ENCODE measurements at regions not wholly inside any gene's neighbourhood (a gene's known extent, or its start where the extent isn't known, plus 50 kb on each side); places are given as distances from the start of the nearest gene placed in this dataset.

- no peak for DNase-seq (ENCODE audit: low read depth in 2 of 2)
Observed at GRCh38 chr14:84128050-84128449, 1401.9 kb upstream of the FLRT2 start.

DNA sequence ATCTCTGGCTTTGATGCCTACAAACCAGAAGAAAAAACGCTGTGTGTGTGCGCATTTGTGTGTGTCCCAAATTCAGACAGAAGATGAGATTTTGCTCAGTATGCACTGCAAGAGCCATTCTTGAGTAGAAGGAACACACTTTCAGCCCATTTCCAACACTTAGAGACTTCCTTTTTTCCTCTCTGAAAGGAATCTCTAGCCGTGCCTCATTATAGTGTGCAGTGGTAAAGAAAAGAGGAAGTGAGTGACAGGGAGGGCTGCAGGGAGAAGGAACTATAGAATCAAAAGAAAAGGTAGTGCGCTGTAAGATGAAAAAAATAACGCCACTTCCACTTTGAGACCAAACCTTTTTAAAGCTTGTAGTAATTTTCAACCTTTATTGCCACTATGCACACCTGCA is 1400.9 kb upstream of the FLRT2 start:
- no peak for DNase-seq (ENCODE audit: low read depth in 2 of 2)

- DNase-seq (ENCODE audit: low read depth in 2 of 2) = no peak
Observed at GRCh38 chr14:84129941-84130340, 1400.0 kb upstream of the FLRT2 start.

DNA sequence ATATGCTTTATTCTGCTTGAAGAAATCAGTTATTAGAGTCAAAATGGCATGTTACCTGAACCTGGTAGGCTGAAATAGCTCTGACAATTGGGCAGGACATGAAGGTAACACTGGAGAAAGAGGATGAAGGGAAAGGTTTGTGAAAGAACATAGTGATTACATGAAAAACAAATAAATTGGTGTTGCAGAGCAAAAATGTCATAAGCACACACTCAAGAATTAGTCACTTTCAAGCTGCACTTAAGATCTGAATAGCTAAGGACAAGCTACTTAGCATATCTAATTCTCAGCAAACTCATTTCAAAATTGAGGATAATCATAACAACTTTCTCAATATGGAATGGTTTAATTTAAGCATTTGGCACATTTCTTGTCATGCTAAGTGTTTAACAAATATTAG is 1398.0 kb upstream of the FLRT2 start:
- DNase-seq (ENCODE audit: low read depth in 2 of 2) = no peak

- DNase-seq (ENCODE audit: low read depth in 2 of 2) = peak; percentile 23 to 29
Observed at GRCh38 chr14:84144166-84144565, 1385.8 kb upstream of the FLRT2 start.

- no peak for DNase-seq (ENCODE audit: low read depth in 2 of 2)
Observed at GRCh38 chr14:84152452-84152851, 1377.5 kb upstream of the FLRT2 start.

- DNase-seq (ENCODE audit: low read depth in 2 of 2) = no peak
Observed at GRCh38 chr14:84162633-84163032, 1367.3 kb upstream of the FLRT2 start.

GRCh38 chr14:84167026-84167425 is 1362.9 kb upstream of the FLRT2 start:
- DNase-seq (ENCODE audit: low read depth in 2 of 2) = no peak

GRCh38 chr14:84180336-84180735 is 1349.6 kb upstream of the FLRT2 start:
- DNase-seq (ENCODE audit: low read depth in 2 of 2) = no peak

- no peak for DNase-seq (ENCODE audit: low read depth in 2 of 2)
Observed at GRCh38 chr14:84181072-84181471, 1348.9 kb upstream of the FLRT2 start.

GRCh38 chr14:84195514-84195913 is 1334.4 kb upstream of the FLRT2 start:
- no peak for DNase-seq (ENCODE audit: low read depth in 2 of 2)

GRCh38 chr14:84197704-84198103 is 1332.2 kb upstream of the FLRT2 start:
- DNase-seq (ENCODE audit: low read depth in 2 of 2) = no peak

GRCh38 chr14:84202486-84202885 is 1327.5 kb upstream of the FLRT2 start:
- DNase-seq (ENCODE audit: low read depth in 2 of 2) = no peak

DNA sequence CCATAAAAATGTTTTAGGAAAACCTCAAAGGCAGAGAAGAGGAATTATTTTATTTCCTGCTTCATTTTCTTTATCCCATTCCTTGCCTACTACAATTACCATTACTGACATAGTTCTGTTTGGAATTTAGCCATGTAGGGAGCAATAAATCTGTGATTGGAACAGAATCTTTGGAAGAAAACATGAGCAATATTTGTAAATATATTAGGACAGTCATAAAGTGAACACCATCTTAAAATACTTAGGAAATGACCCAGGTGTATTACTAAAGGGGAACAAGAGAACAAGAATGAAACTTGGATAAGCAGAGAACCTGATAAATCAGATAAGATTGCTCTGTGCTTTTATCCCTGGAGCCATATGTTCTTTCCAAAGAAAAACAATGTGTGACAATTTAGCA is 1326.0 kb upstream of the FLRT2 start:
- no peak for DNase-seq (ENCODE audit: low read depth in 2 of 2)

DNA sequence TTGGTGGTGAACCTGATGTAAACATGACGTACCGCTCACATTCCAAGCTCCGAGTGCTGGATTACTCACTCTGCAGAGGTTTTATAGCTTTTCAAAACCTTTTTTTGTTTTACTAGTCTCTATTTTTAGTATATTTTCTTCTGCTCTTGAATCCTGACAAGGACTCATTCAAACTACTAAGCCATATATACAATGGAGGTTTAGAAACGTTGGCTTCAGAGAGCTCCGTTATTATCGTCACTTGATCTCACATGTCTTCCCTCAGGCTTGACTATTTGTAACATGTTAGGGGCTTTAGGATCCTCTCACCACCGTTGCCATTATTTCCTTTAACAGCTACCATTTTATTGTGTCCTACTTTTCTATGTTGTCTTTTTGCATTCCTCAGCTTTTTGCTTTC is 1321.5 kb upstream of the FLRT2 start:
- DNase-seq (ENCODE audit: low read depth in 2 of 2) = no peak

GRCh38 chr14:84209031-84209430 is 1320.9 kb upstream of the FLRT2 start:
- no peak for DNase-seq (ENCODE audit: low read depth in 2 of 2)

GRCh38 chr14:84217066-84217465 is 1312.9 kb upstream of the FLRT2 start:
- DNase-seq (ENCODE audit: low read depth in 2 of 2) = no peak

DNA sequence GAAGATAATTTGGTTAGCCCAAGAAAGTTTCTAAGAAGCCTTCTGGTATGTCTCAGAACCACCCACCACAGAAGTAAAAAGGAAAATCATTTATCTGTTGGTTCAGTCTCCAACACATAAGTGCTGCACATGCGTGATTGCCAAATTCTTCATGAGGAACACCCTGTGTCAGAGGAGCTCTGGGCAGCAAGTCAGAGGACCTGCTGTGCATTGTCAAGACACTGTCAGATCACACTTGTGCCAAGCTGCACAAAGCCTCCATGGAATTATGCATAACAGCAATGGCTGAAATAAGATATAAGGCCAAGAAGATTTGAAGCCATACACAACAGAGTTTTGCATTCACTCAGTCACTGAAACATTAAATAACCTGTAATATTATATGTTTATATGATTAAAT is 1304.7 kb upstream of the FLRT2 start:
- DNase-seq (ENCODE audit: low read depth in 2 of 2) = no peak

- no peak for DNase-seq (ENCODE audit: low read depth in 2 of 2)
Observed at GRCh38 chr14:84228702-84229101, 1301.2 kb upstream of the FLRT2 start.

DNA sequence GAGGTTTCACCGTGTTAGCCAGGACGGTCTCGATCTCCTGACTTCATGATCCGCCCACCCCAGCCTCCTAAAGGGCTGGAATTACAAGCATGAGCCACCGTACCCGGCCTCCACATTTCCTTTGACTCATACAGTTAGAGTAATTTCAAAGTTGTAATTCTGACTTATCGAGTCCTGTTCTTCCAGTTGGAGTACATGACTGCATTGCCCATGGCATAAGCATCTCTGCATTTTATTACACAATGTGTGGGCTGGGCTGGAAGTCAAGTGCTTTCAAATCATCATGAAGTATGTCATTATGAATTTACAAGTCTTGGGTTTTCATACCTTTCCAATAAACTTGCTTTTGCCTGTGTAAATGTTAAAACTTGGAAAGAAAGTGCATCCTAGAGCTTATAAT is 1295.7 kb upstream of the FLRT2 start:
- DNase-seq (ENCODE audit: low read depth in 2 of 2) = no peak

GRCh38 chr14:84236290-84236689 is 1293.7 kb upstream of the FLRT2 start:
- DNase-seq (ENCODE audit: low read depth in 2 of 2) = no peak

DNA sequence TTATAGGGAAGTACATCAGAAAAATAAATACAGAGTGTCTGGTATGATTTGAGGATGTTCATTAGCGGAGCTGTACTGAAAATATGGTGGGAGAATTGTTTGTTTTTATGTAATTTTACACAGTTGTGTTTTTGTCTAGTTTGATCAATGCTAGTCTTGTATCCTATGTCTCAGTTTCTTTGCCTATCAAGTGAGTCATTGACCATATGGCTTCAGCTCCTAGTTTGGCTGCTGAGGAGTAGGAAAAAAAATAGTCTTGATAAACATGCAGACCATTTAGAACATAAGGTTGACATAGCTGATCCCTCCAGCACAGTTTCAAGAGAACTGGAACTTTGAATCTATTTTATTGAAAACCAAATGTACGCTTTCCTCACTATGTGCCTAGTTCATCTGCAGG is 1292.1 kb upstream of the FLRT2 start:
- DNase-seq (ENCODE audit: low read depth in 2 of 2) = no peak

DNA sequence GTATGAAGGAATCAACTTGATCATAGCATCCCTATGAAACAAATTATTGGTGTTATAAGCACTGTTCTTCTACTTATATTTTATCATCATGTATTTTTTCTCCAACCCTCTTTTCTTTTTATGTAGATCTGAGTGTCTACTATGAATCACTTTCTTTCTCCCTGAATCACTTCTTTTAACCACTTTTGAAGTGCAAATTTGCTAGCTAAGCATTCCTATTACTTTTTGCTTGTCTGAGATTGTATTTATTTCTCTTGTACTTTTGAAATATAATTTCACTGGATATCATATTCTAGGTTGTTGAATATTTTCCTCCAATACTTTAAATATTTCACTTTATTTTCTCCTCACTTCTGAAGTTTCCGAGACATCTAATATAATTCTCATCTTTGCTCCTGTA is 1282.3 kb upstream of the FLRT2 start:
- no peak for DNase-seq (ENCODE audit: low read depth in 2 of 2)

DNA sequence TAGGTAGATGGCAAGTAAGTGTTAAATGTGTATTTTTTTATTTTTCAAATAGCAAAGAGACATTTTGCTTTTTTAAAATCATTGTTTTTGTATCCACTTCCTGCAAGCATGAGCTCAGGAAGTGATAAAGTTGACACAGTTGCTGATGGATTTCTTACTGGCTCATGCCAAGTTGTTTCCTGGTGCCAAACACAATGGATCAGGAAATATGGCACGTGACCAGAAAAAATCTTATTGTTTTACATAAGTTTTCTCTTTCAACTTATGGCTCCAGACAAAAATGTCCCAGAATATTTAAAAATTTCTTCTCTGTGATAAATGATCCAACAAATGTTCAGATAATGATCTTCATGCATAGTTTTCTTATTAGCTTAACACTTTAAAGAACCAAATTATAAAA is 1279.1 kb upstream of the FLRT2 start:
- DNase-seq (ENCODE audit: low read depth in 2 of 2) = no peak

Data from fibroblast of skin of left biceps (primary cell).